K562 (cell line): ENCODE measurements at regions not wholly inside any gene's neighbourhood (a gene's known extent, or its start where the extent isn't known, plus 50 kb on each side); places are given as distances from the start of the nearest gene placed in this dataset.

Source experiments
- ATAC-seq: fragments of 200-7000 bp; cut with Tn5 transposase; 3 replicates; pipeline ENCODE4 v1.9.1; 2020; ENCODE audit warnings: moderate library complexity
- BruUV-seq: library from RNA; stranded (reverse); fragments of 400-500 nt; replicated peaks from 2 replicates; lab custom pipeline; 2021; lab: Mats Ljungman, UMichigan
- CTCF ChIA-PET: fragments of 300-600 bp; formaldehyde crosslinking; extraction: SDS; loops from one replicate; lab custom pipeline; 2021; ENCODE audit warnings: low intra/inter-chr PET ratio; lab: Yijun Ruan, JAX
- POLR2A ChIA-PET: fragments of 300-600, 350-650 bp; sonication (Branson Sonifier 250); formaldehyde crosslinking; extraction: SDS; loops from one replicate; lab custom pipeline; 2021; ENCODE audit warnings: antibody characterized with exemption, inconsistent platforms; lab: Yijun Ruan, JAX
- DNase-seq, 4 experiments: peaks; one replicate each; pipeline versions ENCODE4 v3.0.0 to v3.0.0-alpha.2; 2011 to 2018; ENCODE audit warnings: low spot score in 3 of 4, mixed read lengths in 3 of 4; ENCODE audit errors: extremely low read depth in 1 of 4
- FAIRE-seq: peaks from 2 replicates; lab custom pipeline; 2011; peaks lifted over from hg19 to GRCh38; lab: Jason Lieb, UNC
- H2AFZ ChIP-seq: 2 replicates; pipeline ENCODE4 v1.6.0; 2011; ENCODE audit warnings: low read depth, low read length, control low read depth, inconsistent platforms
- H3K27ac ChIP-seq: fragments of 200-600 bp; 3 replicates; pipeline ENCODE4 v1.8.0; 2011; ENCODE audit warnings: low read depth, mild to moderate bottlenecking, control low read depth, inconsistent platforms, low read length, moderate library complexity, mixed read lengths; ENCODE audit errors: extremely low read depth
- H3K27me3 ChIP-seq, 2 experiments: fragments of 300-600 bp in 1 of 2; 2 replicates in 1 of 2; 3 replicates in 1 of 2; pipeline versions ENCODE4 v1.6.0 to v1.8.0; 2011; ENCODE audit warnings: inconsistent platforms in 2 of 2, low read length in 2 of 2, mild to moderate bottlenecking in 1 of 2, mixed read lengths in 1 of 2, moderate library complexity in 1 of 2; ENCODE audit not compliant: control insufficient read depth in 2 of 2, insufficient read depth in 2 of 2
- H3K36me3 ChIP-seq: fragments of 300-600 bp; 3 replicates; pipeline ENCODE4 v1.8.0; 2011; ENCODE audit warnings: mild to moderate bottlenecking, low read length, inconsistent platforms; ENCODE audit not compliant: control insufficient read depth, insufficient read depth
- H3K4me1 ChIP-seq, 2 experiments: fragments of 200-600 bp in 1 of 2; replicated peaks in 1 of 2; 2 replicates in 1 of 2; 3 replicates in 1 of 2; pipeline versions ENCODE4 v1.5.1 to v1.8.0; 2011; ENCODE audit warnings: inconsistent platforms in 2 of 2, low read length in 2 of 2, mild to moderate bottlenecking in 1 of 2, mixed read lengths in 1 of 2, moderate library complexity in 1 of 2; ENCODE audit not compliant: control insufficient read depth in 2 of 2, insufficient read depth in 2 of 2
- H3K4me2 ChIP-seq: 2 replicates; pipeline ENCODE4 v1.6.1; 2011; ENCODE audit warnings: low read length, control low read depth, inconsistent platforms, mixed read lengths; ENCODE audit not compliant: insufficient read depth
- H3K4me3 ChIP-seq: fragments of 200-600 bp; sonication (generic), shearing (Covaris generic); 2 replicates; pipeline ENCODE4 v1.5.1; 2016; ENCODE audit warnings: control low read depth, inconsistent platforms
- H3K79me2 ChIP-seq: fragments of 200-600 bp; 3 replicates; pipeline ENCODE4 v1.8.0; 2011; ENCODE audit warnings: low read length, inconsistent platforms; ENCODE audit not compliant: control insufficient read depth, insufficient read depth
- H3K9ac ChIP-seq, 2 experiments: 2 replicates each; pipeline versions ENCODE4 v1.6.0 to v1.6.1; 2011; ENCODE audit warnings: low read depth in 2 of 2, low read length in 2 of 2, control low read depth in 1 of 2, inconsistent platforms in 1 of 2, mild to moderate bottlenecking in 1 of 2, mixed read lengths in 1 of 2; ENCODE audit not compliant: insufficient read depth in 1 of 2
- H3K9me1 ChIP-seq: one replicate; pipeline ENCODE4 v1.6.0; 2011; ENCODE audit warnings: inconsistent platforms, mild to moderate bottlenecking, low read length, moderate library complexity; ENCODE audit not compliant: control insufficient read depth, insufficient read depth
- H3K9me3 ChIP-seq: replicated peaks from 2 replicates; pipeline ENCODE4 v1.5.1; 2011; ENCODE audit warnings: low read depth, low read length, inconsistent platforms; ENCODE audit not compliant: control insufficient read depth, insufficient read depth
- H4K20me1 ChIP-seq: replicated peaks from 2 replicates; pipeline ENCODE4 v1.6.1; 2011; ENCODE audit warnings: low read length, inconsistent platforms, mixed read lengths; ENCODE audit not compliant: control insufficient read depth, insufficient read depth
- NKRF ChIP-seq: fragments of 450-650 bp; IDR thresholded peaks from 2 replicates; pipeline ENCODE4 v1.6.1; 2016; ENCODE audit warnings: borderline replicate concordance
- NRF1 ChIP-seq, 2 experiments: fragments of 450-650 bp; IDR thresholded peaks in 1 of 2; conservative IDR thresholded peaks in 1 of 2; 2 replicates each; pipeline ENCODE4 v1.6.1; 2014; ENCODE audit warnings: mild to moderate bottlenecking in 2 of 2
- SETDB1 ChIP-seq: IDR thresholded peaks from one replicate; pipeline ENCODE4 v1.6.1; 2012; ENCODE audit warnings: low read length, control low read depth, inconsistent platforms
- SMARCA5 ChIP-seq: fragments of 450-650 bp; IDR thresholded peaks from 2 replicates; pipeline ENCODE4 v1.6.1; 2016
- YY1 ChIP-seq, 3 experiments: IDR thresholded peaks; 2 replicates each; pipeline ENCODE4 v1.6.1; 2011; ENCODE audit warnings: low read length in 2 of 3, mild to moderate bottlenecking in 2 of 3, moderate library complexity in 2 of 3, borderline replicate concordance in 1 of 3, control low read depth in 1 of 3, low read depth in 1 of 3; ENCODE audit not compliant: insufficient read depth in 3 of 3, insufficient replicate concordance in 2 of 3, control insufficient read depth in 1 of 3, insufficient read length in 1 of 3; ENCODE audit errors: extremely low read depth in 1 of 3
- ZEB2 ChIP-seq: fragments of 450-650 bp; IDR thresholded peaks from 2 replicates; pipeline ENCODE4 v1.6.1; 2016
- ZNF143 ChIP-seq: sonication (generic); formaldehyde crosslinking; IDR thresholded peaks from 2 replicates; pipeline ENCODE4 v1.9.0; 2022; ENCODE audit warnings: mild to moderate bottlenecking, missing genetic modification reagents
- ZNF449 ChIP-seq: fragments of 250-450 bp; sonication (Bioruptor Pico); IDR thresholded peaks from 2 replicates; pipeline ENCODE4 v1.8.0; 2022; ENCODE audit warnings: moderate library complexity, mild to moderate bottlenecking, inconsistent platforms
- WGBS: fragments of 100-300 bp; shearing (Covaris generic); methylation state at CpG from one replicate; pipeline ENCODE4 v1.1.6; 2016; ENCODE audit warnings: low coverage, mixed read lengths; ENCODE audit not compliant: insufficient coverage; ENCODE audit errors: missing lambda C conversion rate; 5-methylcytosine and 5-hydroxymethylcytosine counted together
- in situ Hi-C: fragments of 300-500 bp; cut with MboI; formaldehyde crosslinking; loops from 4 replicates; pipeline ENCODE4 v1.15.0; 2018; ENCODE audit warnings: inconsistent platforms, mixed read lengths
- intact Hi-C: fragments of 100-400 bp; cut with micrococcal nuclease; formaldehyde crosslinking; loops from 2 replicates; pipeline ENCODE4 v1.14.2; 2022
- TF ChIP-seq, protein P1 (sequence below): fragments of 450-650 bp; IDR thresholded peaks from 2 replicates; pipeline ENCODE4 v1.7.1; 2018; ENCODE audit warnings: mild to moderate bottlenecking, low read depth; ENCODE audit not compliant: partially characterized antibody
- TF ChIP-seq, protein P2 (sequence below): sonication (generic); formaldehyde crosslinking; IDR thresholded peaks from 2 replicates; pipeline ENCODE4 v1.8.1; 2023; ENCODE audit warnings: mild to moderate bottlenecking, missing genetic modification reagents

- TF ChIP-seq NKRF (no peak), ZNF143 (CRISPR knock-in tag) (no peak), SETDB1 (no peak)
These were observed 679.3 kb upstream of the MAP3K7 start (continued) for GRCh38 chr6:91266156-91266555.

DNA sequence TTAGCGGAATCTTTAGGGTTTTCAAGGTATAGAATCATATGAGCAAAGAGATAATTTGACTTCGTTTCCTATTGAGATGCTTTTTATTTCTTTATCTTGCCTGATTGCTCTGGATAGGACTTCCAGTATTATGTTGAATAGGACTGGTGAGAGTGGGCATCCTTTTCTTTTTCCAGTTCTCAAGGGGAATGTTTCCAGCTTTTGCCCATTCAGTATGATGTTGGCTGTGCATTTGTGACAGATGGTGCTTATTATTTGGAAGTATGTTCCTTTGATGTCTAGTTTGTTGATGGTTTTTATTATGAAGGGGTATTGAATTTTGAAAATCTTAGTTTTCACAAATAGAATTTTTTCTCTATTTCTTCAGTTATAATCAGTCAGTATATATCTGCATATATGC, 656.6 kb upstream of the MAP3K7 start:
- Histone ChIP-seq H3K36me3 (no peaks in the 10 kb centered on the region), H4K20me1 (no peaks in the 10 kb centered on the region), H3K27me3 (no peaks in the 10 kb centered on the region), H3K4me3 (no peak overlapping the region), H3K9me3 (no peaks in the 10 kb centered on the region), H2AFZ (no peak overlapping the region), H3K9ac (no peak overlapping the region), H3K9me1 (no peaks in the 10 kb centered on the region), H3K4me1 (no peaks in the 10 kb centered on the region), H3K27ac (no peak overlapping the region), H3K79me2 (no peaks in the 10 kb centered on the region), H3K4me2 (no peak overlapping the region)
- no peak for FAIRE-seq
- in situ Hi-C loops (no loop called here), intact Hi-C loops (no loop called here)
- ATAC-seq, result no peak
- BruUV-seq, result no TSS peak
- ChIA-PET CTCF (no interaction called here), POLR2A (no interaction called here)
- no peak for DNase-seq
- no peak for TF ChIP-seq NRF1 (conservative IDR thresholded peaks at IDR 0.05 in 1 of 2, IDR thresholded peaks at IDR 0.05 in 1 of 2)
- TF ChIP-seq SMARCA5, result no peak
- TF ChIP-seq ZEB2, result no peak
- TF ChIP-seq, protein P1, sequence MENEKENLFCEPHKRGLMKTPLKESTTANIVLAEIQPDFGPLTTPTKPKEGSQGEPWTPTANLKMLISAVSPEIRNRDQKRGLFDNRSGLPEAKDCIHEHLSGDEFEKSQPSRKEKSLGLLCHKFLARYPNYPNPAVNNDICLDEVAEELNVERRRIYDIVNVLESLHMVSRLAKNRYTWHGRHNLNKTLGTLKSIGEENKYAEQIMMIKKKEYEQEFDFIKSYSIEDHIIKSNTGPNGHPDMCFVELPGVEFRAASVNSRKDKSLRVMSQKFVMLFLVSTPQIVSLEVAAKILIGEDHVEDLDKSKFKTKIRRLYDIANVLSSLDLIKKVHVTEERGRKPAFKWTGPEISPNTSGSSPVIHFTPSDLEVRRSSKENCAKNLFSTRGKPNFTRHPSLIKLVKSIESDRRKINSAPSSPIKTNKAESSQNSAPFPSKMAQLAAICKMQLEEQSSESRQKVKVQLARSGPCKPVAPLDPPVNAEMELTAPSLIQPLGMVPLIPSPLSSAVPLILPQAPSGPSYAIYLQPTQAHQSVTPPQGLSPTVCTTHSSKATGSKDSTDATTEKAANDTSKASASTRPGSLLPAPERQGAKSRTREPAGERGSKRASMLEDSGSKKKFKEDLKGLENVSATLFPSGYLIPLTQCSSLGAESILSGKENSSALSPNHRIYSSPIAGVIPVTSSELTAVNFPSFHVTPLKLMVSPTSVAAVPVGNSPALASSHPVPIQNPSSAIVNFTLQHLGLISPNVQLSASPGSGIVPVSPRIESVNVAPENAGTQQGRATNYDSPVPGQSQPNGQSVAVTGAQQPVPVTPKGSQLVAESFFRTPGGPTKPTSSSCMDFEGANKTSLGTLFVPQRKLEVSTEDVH, result no peak
- no peak for TF ChIP-seq YY1 (IDR thresholded peaks at IDR 0.05; ENCODE audit: borderline replicate concordance in 1 of 3, control insufficient read depth in 1 of 3, extremely low read depth in 1 of 3, insufficient read depth in 3 of 3, insufficient read length in 1 of 3, insufficient replicate concordance in 2 of 3, low read depth in 1 of 3, low read length in 2 of 3)
- TF ChIP-seq ZNF449, result no peak
- TF ChIP-seq, protein P2, sequence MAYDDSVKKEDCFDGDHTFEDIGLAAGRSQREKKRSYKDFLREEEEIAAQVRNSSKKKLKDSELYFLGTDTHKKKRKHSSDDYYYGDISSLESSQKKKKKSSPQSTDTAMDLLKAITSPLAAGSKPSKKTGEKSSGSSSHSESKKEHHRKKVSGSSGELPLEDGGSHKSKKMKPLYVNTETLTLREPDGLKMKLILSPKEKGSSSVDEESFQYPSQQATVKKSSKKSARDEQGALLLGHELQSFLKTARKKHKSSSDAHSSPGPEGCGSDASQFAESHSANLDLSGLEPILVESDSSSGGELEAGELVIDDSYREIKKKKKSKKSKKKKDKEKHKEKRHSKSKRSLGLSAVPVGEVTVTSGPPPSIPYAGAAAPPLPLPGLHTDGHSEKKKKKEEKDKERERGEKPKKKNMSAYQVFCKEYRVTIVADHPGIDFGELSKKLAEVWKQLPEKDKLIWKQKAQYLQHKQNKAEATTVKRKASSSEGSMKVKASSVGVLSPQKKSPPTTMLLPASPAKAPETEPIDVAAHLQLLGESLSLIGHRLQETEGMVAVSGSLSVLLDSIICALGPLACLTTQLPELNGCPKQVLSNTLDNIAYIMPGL (CRISPR knock-in tag), result no peak
- 0% methylated on average over 2 of the region's 2 CpGs for WGBS
